Choroid plexus epithelial cell (primary cell): ENCODE measurements at regions not wholly inside any gene's neighbourhood (a gene's known extent, or its start where the extent isn't known, plus 50 kb on each side); places are given as distances from the start of the nearest gene placed in this dataset.

Experiments
- DNase-seq: peaks from one replicate; pipeline ENCODE4 v3.0.0-alpha.2; 2010; ENCODE audit warnings: low read depth
- H3K4me3 ChIP-seq: 2 replicates; pipeline ENCODE4 v1.5.1; 2011; ENCODE audit warnings: low read depth, mild to moderate bottlenecking, control low read depth, low read length, moderate library complexity
- TF ChIP-seq, protein P1 (sequence below): conservative IDR thresholded peaks from 2 replicates; pipeline ENCODE4 v1.5.1; 2011; ENCODE audit warnings: low read depth, mild to moderate bottlenecking, control low read depth, inconsistent platforms, low read length, moderate library complexity

GRCh38 chr6:129967427-129967826 lies 51.0 kb upstream of the L3MBTL3 start:
- no peak overlapping the region for H3K4me3 ChIP-seq
- DNase-seq, result no peak
- TF ChIP-seq, protein P1, sequence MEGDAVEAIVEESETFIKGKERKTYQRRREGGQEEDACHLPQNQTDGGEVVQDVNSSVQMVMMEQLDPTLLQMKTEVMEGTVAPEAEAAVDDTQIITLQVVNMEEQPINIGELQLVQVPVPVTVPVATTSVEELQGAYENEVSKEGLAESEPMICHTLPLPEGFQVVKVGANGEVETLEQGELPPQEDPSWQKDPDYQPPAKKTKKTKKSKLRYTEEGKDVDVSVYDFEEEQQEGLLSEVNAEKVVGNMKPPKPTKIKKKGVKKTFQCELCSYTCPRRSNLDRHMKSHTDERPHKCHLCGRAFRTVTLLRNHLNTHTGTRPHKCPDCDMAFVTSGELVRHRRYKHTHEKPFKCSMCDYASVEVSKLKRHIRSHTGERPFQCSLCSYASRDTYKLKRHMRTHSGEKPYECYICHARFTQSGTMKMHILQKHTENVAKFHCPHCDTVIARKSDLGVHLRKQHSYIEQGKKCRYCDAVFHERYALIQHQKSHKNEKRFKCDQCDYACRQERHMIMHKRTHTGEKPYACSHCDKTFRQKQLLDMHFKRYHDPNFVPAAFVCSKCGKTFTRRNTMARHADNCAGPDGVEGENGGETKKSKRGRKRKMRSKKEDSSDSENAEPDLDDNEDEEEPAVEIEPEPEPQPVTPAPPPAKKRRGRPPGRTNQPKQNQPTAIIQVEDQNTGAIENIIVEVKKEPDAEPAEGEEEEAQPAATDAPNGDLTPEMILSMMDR, result no peak

DNA sequence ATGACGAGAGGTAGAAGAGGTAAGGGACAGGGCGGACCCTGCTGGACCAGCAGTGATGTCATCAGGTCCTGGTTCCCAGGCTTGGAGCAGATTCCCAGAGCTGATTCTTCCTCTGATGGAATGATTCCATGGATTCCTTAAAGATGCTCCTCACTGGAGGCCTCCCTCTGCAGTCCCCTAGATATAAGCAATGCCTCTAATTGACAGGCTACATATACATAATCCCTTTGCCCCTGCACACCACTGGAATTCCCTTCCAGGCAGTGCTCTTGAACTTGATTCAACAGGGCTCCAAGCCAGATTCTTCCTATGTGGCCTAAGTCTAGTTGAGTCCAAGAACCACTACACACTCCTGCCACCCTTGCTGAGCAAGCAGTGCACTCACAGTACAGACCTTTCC lies 52.3 kb upstream of the L3MBTL3 start:
- DNase-seq, result peak; percentile 24
- no peak overlapping the region for H3K4me3 ChIP-seq
- TF ChIP-seq, protein P1, result no peak

DNA sequence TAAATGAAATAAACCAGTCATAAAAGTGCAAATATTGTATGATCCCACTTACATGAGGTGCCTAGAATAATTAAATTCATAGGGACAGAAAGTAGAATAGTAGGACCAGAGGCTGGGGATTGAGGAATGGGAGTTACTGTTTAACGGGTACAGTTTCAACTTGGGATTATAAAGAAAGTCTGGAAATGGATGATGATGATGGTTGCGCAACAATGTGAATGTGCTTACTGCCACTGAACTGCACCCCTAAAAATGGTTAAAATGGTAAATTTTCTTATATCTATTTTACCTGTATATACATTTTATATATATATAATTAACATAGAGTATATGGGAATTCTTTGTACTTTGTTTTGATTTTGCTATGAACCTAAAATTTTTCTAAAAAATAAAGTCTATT lies 53.3 kb upstream of the L3MBTL3 start:
- DNase-seq, result no peak
- TF ChIP-seq, protein P1, result no peak
- H3K4me3 ChIP-seq, result no peak overlapping the region

- no peak for DNase-seq
- no peak overlapping the region for H3K4me3 ChIP-seq
- TF ChIP-seq, protein P1, result no peak
Measured at GRCh38 chr6:129959358-129959930, 58.9 kb upstream of the L3MBTL3 start.

GRCh38 chr6:129957941-129958898 lies 60.2 kb upstream of the L3MBTL3 start:
- TF ChIP-seq, protein P1, result no peak
- DNase-seq, result no peak
- no peak overlapping the region for H3K4me3 ChIP-seq

- no peak for DNase-seq
- TF ChIP-seq, protein P1, result no peak
- H3K4me3 ChIP-seq, result no peak overlapping the region
Measured at GRCh38 chr6:129955584-129955983, 62.8 kb upstream of the L3MBTL3 start.
